H1 (cell line): ENCODE measurements at regions not wholly inside any gene's neighbourhood (a gene's known extent, or its start where the extent isn't known, plus 50 kb on each side); places are given as distances from the start of the nearest gene placed in this dataset.

Experiments used
- CTCF ChIA-PET: fragments of 300-600 bp; sonication (Branson Sonifier 250); formaldehyde crosslinking; loops from one replicate; lab custom pipeline; 2021; ENCODE audit not compliant: partially characterized antibody; lab: Charles Lee
- POLR2A ChIA-PET: fragments of 300-600 bp; sonication (Branson Sonifier 250); formaldehyde crosslinking; loops from one replicate; lab custom pipeline; 2021; ENCODE audit warnings: inconsistent platforms; ENCODE audit not compliant: partially characterized antibody; lab: Charles Lee
- DNase-seq, 2 experiments: peaks; one replicate each; pipeline versions ENCODE4 v3.0.0 to v3.0.0-alpha.2; 2010 to 2022; ENCODE audit warnings: low spot score in 2 of 2, low read depth in 1 of 2, mixed read lengths in 1 of 2
- FAIRE-seq: peaks from 2 replicates; lab custom pipeline; 2011; peaks lifted over from hg19 to GRCh38; lab: Jason Lieb, UNC
- H2AFZ ChIP-seq: 2 replicates; pipeline ENCODE4 v1.8.1; 2012; ENCODE audit warnings: low read length, inconsistent platforms
- H2AK5ac ChIP-seq: 2 replicates; pipeline ENCODE4 v1.6.1; 2013; ENCODE audit warnings: low read depth, low read length
- H2BK120ac ChIP-seq: replicated peaks from 2 replicates; pipeline ENCODE3; 2013; ENCODE audit warnings: low read depth, low read length, inconsistent platforms
- H2BK12ac ChIP-seq: 2 replicates; pipeline ENCODE4 v1.6.1; 2013; ENCODE audit warnings: low read depth, low read length
- H2BK15ac ChIP-seq: 2 replicates; pipeline ENCODE4 v1.6.1; 2013; ENCODE audit warnings: low read length
- H2BK20ac ChIP-seq: 2 replicates; pipeline ENCODE4 v1.6.1; 2013; ENCODE audit warnings: low read length
- H2BK5ac ChIP-seq: 2 replicates; pipeline ENCODE4 v1.6.1; 2013; ENCODE audit warnings: low read depth, low read length
- H3K14ac ChIP-seq: 2 replicates; pipeline ENCODE4 v1.6.1; 2013; ENCODE audit warnings: inconsistent platforms; ENCODE audit not compliant: insufficient read length
- H3K18ac ChIP-seq: 2 replicates; pipeline ENCODE4 v1.6.1; 2013; ENCODE audit warnings: low read length; ENCODE audit errors: extremely low read depth
- H3K23ac ChIP-seq: 2 replicates; pipeline ENCODE4 v1.6.1; 2013; ENCODE audit warnings: inconsistent platforms; ENCODE audit not compliant: insufficient read length
- H3K23me2 ChIP-seq: 2 replicates; pipeline ENCODE4 v1.6.1; 2013; ENCODE audit warnings: low read depth, low read length
- H3K27ac ChIP-seq: 2 replicates; pipeline ENCODE4 v1.6.1; 2011; ENCODE audit warnings: low read depth, low read length, inconsistent platforms
- H3K27me3 ChIP-seq, 4 experiments: replicated peaks in 1 of 4; 1 replicate in 1 of 4; 2 replicates in 3 of 4; pipeline versions ENCODE4 v1.6.1 to v1.8.1; 2011 to 2013; ENCODE audit warnings: low read length in 3 of 4, mild to moderate bottlenecking in 3 of 4, inconsistent platforms in 2 of 4, mixed read lengths in 2 of 4, moderate library complexity in 1 of 4; ENCODE audit not compliant: control insufficient read depth in 3 of 4, insufficient read depth in 3 of 4; ENCODE audit errors: extremely low read depth in 1 of 4
- H3K36me3 ChIP-seq, 4 experiments: 2 replicates each; pipeline versions ENCODE4 v1.6.1 to v1.8.1; 2011 to 2013; ENCODE audit warnings: mild to moderate bottlenecking in 4 of 4, low read length in 3 of 4, moderate library complexity in 2 of 4, control low read depth in 1 of 4, inconsistent platforms in 1 of 4; ENCODE audit not compliant: insufficient read depth in 4 of 4, control insufficient read depth in 2 of 4
- H3K4ac ChIP-seq: replicated peaks from 2 replicates; pipeline ENCODE3; 2013; ENCODE audit warnings: low read length, low read depth, mixed read lengths, inconsistent platforms; ENCODE audit not compliant: insufficient read length
- H3K4me1 ChIP-seq, 4 experiments: replicated peaks in 1 of 4; 1 replicate in 1 of 4; 2 replicates in 3 of 4; pipeline versions ENCODE4 v1.6.1 to v1.8.1; 2011 to 2013; ENCODE audit warnings: low read length in 3 of 4, inconsistent platforms in 2 of 4, mixed read lengths in 1 of 4; ENCODE audit not compliant: insufficient read depth in 4 of 4, control insufficient read depth in 3 of 4
- H3K4me2 ChIP-seq, 2 experiments: 2 replicates each; pipeline versions ENCODE4 v1.6.1 to v1.8.1; 2011 to 2013; ENCODE audit warnings: low read depth in 2 of 2, low read length in 2 of 2, control low read depth in 1 of 2, inconsistent platforms in 1 of 2, mild to moderate bottlenecking in 1 of 2; ENCODE audit not compliant: insufficient read depth in 1 of 2
- H3K4me3 ChIP-seq, 4 experiments: fragments of 200-600, 300-600 bp in 1 of 4; sonication (generic), shearing (Covaris generic), sonication (Bioruptor Twin) in 1 of 4; 2 replicates each; pipeline versions ENCODE4 v1.5.1 to v1.8.1; 2011 to 2016; ENCODE audit warnings: low read length in 4 of 4, low read depth in 3 of 4, control low read depth in 2 of 4, inconsistent platforms in 2 of 4, mild to moderate bottlenecking in 2 of 4, mixed read lengths in 1 of 4, moderate library complexity in 1 of 4; ENCODE audit not compliant: insufficient read depth in 2 of 4; ENCODE audit errors: extremely low read depth in 1 of 4
- H3K56ac ChIP-seq: replicated peaks from 2 replicates; pipeline ENCODE3; 2013; ENCODE audit warnings: low read depth, mild to moderate bottlenecking, mixed read lengths, low read length, inconsistent platforms; ENCODE audit not compliant: insufficient read length
- H3K79me1 ChIP-seq: 2 replicates; pipeline ENCODE4 v1.6.1; 2013; ENCODE audit warnings: low read depth, low read length, control low read depth
- H3K79me2 ChIP-seq, 2 experiments: 2 replicates each; pipeline versions ENCODE4 v1.6.1 to v1.8.1; 2012 to 2013; ENCODE audit warnings: low read length in 2 of 2, mild to moderate bottlenecking in 2 of 2, inconsistent platforms in 1 of 2; ENCODE audit not compliant: insufficient read depth in 2 of 2, control insufficient read depth in 1 of 2
- H3K9ac ChIP-seq, 4 experiments: replicated peaks in 1 of 4; 1 replicate in 1 of 4; 2 replicates in 3 of 4; pipeline versions ENCODE4 v1.6.1 to v1.8.1; 2011 to 2013; ENCODE audit warnings: low read depth in 3 of 4, low read length in 3 of 4, control low read depth in 2 of 4, mild to moderate bottlenecking in 2 of 4, moderate library complexity in 2 of 4, inconsistent platforms in 1 of 4; ENCODE audit errors: extremely low read depth in 1 of 4
- H3K9me3 ChIP-seq, 2 experiments: 2 replicates each; pipeline versions ENCODE4 v1.6.1 to v1.8.1; 2012 to 2013; ENCODE audit warnings: mild to moderate bottlenecking in 2 of 2, moderate library complexity in 2 of 2, control low read depth in 1 of 2, inconsistent platforms in 1 of 2, low read depth in 1 of 2, low read length in 1 of 2, mixed read lengths in 1 of 2; ENCODE audit not compliant: insufficient read depth in 2 of 2
- H4K20me1 ChIP-seq, 2 experiments: replicated peaks in 1 of 2; 2 replicates each; pipeline versions ENCODE3 to v1.8.1; 2011 to 2013; ENCODE audit warnings: inconsistent platforms in 2 of 2, low read length in 2 of 2, mild to moderate bottlenecking in 1 of 2; ENCODE audit not compliant: insufficient read depth in 2 of 2, control insufficient read depth in 1 of 2
- H4K5ac ChIP-seq: 2 replicates; pipeline ENCODE4 v1.6.1; 2013; ENCODE audit warnings: low read length, low read depth, mixed read lengths, inconsistent platforms; ENCODE audit not compliant: insufficient read length
- H4K8ac ChIP-seq: 2 replicates; pipeline ENCODE4 v1.8.0; 2013; ENCODE audit warnings: mild to moderate bottlenecking, moderate library complexity, low read length, inconsistent platforms; ENCODE audit not compliant: insufficient read depth; ENCODE audit errors: extremely low read depth
- H4K91ac ChIP-seq: replicated peaks from 2 replicates; pipeline ENCODE3; 2013; ENCODE audit warnings: low read length, mixed read lengths, inconsistent platforms; ENCODE audit not compliant: insufficient read length
- ATF3 ChIP-seq: IDR thresholded peaks from 2 replicates; pipeline ENCODE4 v1.6.1; 2011; ENCODE audit warnings: low read depth, mild to moderate bottlenecking, low read length; ENCODE audit not compliant: insufficient read depth
- CHD2 ChIP-seq: IDR thresholded peaks from 2 replicates; pipeline ENCODE4 v1.6.1; 2012; ENCODE audit warnings: low read length, improper control_type of control experiment
- CTBP2 ChIP-seq: IDR thresholded peaks from 2 replicates; pipeline ENCODE4 v1.7.0; 2011; ENCODE audit warnings: borderline replicate concordance, mild to moderate bottlenecking, moderate library complexity, mixed read lengths, low read length; ENCODE audit not compliant: insufficient read depth, insufficient read length
- RBBP5 ChIP-seq: IDR thresholded peaks from 2 replicates; pipeline ENCODE4 v1.7.1; 2012; ENCODE audit warnings: low read depth, mild to moderate bottlenecking, inconsistent platforms, low read length, moderate library complexity, borderline replicate concordance
- TBP ChIP-seq: IDR thresholded peaks from 2 replicates; pipeline ENCODE4 v1.6.1; 2011; ENCODE audit warnings: low read depth, low read length, improper control_type of control experiment
- TEAD4 ChIP-seq: IDR thresholded peaks from 2 replicates; pipeline ENCODE4 v1.6.1; 2012; ENCODE audit warnings: low read depth, low read length, inconsistent platforms, mixed read lengths
- USF2 ChIP-seq: IDR thresholded peaks from 2 replicates; pipeline ENCODE4 v1.6.1; 2011; ENCODE audit warnings: low read length, improper control_type of control experiment
- ZNF274 ChIP-seq: IDR thresholded peaks from 2 replicates; pipeline ENCODE4 v1.7.0; 2012; ENCODE audit warnings: low read length, borderline replicate concordance; ENCODE audit errors: extremely low read depth
- WGBS, 2 experiments: shearing (Covaris generic) in 1 of 2; methylation state at CpG; one replicate each; pipeline versions ENCODE4 v1.1.6 to v1.1.7; 2013 to 2015; ENCODE audit warnings: low lambda C conversion rate in 2 of 2, mixed read lengths in 2 of 2, inconsistent platforms in 1 of 2, low coverage in 1 of 2, missing lambda C conversion rate in 1 of 2; ENCODE audit not compliant: insufficient replicate concordance in 2 of 2, insufficient coverage in 1 of 2, insufficient read length in 1 of 2; ENCODE audit errors: extremely low coverage in 1 of 2, missing lambda C conversion rate in 1 of 2; 5-methylcytosine and 5-hydroxymethylcytosine counted together

- Histone ChIP-seq H2BK120ac (no peak overlapping the region), H3K4me2 (no peak overlapping the region), H2BK20ac (no peak overlapping the region), H2BK5ac (no peak overlapping the region), H3K79me2 (no peaks in the 10 kb centered on the region), H3K9ac (no peak overlapping the region), H3K23me2 (no peaks in the 10 kb centered on the region), H4K8ac (no peak overlapping the region), H3K36me3 (no peaks in the 10 kb centered on the region), H2AK5ac (no peak overlapping the region), H3K56ac (no peak overlapping the region), H3K79me1 (no peaks in the 10 kb centered on the region), H2AFZ (no peak overlapping the region), H3K23ac (no peak overlapping the region), H3K27me3 (no peaks in the 10 kb centered on the region), H3K4me1 (no peaks in the 10 kb centered on the region), H2BK12ac (no peak overlapping the region), H4K5ac (no peak overlapping the region), H3K27ac (no peak overlapping the region), H4K91ac (no peak overlapping the region), H3K18ac (no peak overlapping the region), H2BK15ac (no peak overlapping the region), H3K14ac (no peak overlapping the region), H4K20me1 (no peaks in the 10 kb centered on the region), H3K9me3 (peaks cover 61 to 83% of the 10 kb centered on the region in 2 experiments), H3K4me3 (no peak overlapping the region), H3K4ac (no peak overlapping the region)
- 92% methylated on average over 2 of the region's 2 CpGs; no CpG with 5 or more reads in 1 of the 2 experiments for WGBS, 2 experiments
- ChIA-PET POLR2A (no interaction called here), CTCF (no interaction called here)
- no peak for DNase-seq
- TF ChIP-seq TBP = no peak
- no peak for TF ChIP-seq CHD2
- TF ChIP-seq RBBP5 = no peak
- no peak for TF ChIP-seq ATF3
- no peak for TF ChIP-seq TEAD4
- no peak for TF ChIP-seq ZNF274
- no peak for TF ChIP-seq USF2
- TF ChIP-seq CTBP2 = no peak
- FAIRE-seq = no peak
Measured at GRCh38 chr9:1201262-1201661, 151.1 kb downstream of the DMRT2 start.
